ENCODE measurements at regions not wholly inside any gene's neighbourhood (a gene's known extent, or its start where the extent isn't known, plus 50 kb on each side); places are given as distances from the start of the nearest gene placed in this dataset.

- H3K9me2 ChIP-seq (replicated peaks; ENCODE audit: insufficient read depth, low read length): no peaks in the 10 kb centered on the region
- TF ChIP-seq EZH2 (optimal IDR thresholded peaks at IDR 0.05; ENCODE audit: low read depth, low read length): no peak
- no peak for TF ChIP-seq CTCF (IDR thresholded peaks at IDR 0.05; ENCODE audit: low read length)
- no peak for TF ChIP-seq EZH2phosphoT487 (IDR thresholded peaks at IDR 0.05; ENCODE audit: low read length)
- H3K27me3 ChIP-seq (replicated peaks; ENCODE audit: insufficient read depth, low read length): no peaks in the 10 kb centered on the region
- no peak overlapping the region for H3K27ac ChIP-seq (ENCODE audit: low read length)
- no peak overlapping the region for H2AFZ ChIP-seq (ENCODE audit: low read length)
- no peak for DNase-seq
- no peaks in the 10 kb centered on the region for H3K4me1 ChIP-seq (ENCODE audit: low read length)
- H3K79me2 ChIP-seq (ENCODE audit: low read length): no peaks in the 10 kb centered on the region
- no peak overlapping the region for H3K9ac ChIP-seq (ENCODE audit: low read length)
- H3K36me3 ChIP-seq (replicated peaks; ENCODE audit: insufficient read depth, low read length): no peaks in the 10 kb centered on the region
- H3K4me2 ChIP-seq (ENCODE audit: low read depth, low read length): no peak overlapping the region
- H3K4me3 ChIP-seq (ENCODE audit: low read length): no peak overlapping the region
- no peaks in the 10 kb centered on the region for H3F3A ChIP-seq (ENCODE audit: insufficient read depth, low read length)
- no peaks in the 10 kb centered on the region for H3K9me3 ChIP-seq (replicated peaks; ENCODE audit: insufficient read depth, low read length)
- H4K20me1 ChIP-seq (ENCODE audit: insufficient read depth, low read length): no peaks in the 10 kb centered on the region
These were observed 147.5 kb upstream of the MBNL1 start for GRCh38 chr3:152121270-152121636.

GRCh38 chr3:152122851-152123250 is 145.9 kb upstream of the MBNL1 start:
- H3F3A ChIP-seq (ENCODE audit: insufficient read depth, low read length): no peaks in the 10 kb centered on the region
- TF ChIP-seq EZH2 (optimal IDR thresholded peaks at IDR 0.05; ENCODE audit: low read depth, low read length) (no peak), CTCF (IDR thresholded peaks at IDR 0.05; ENCODE audit: low read length) (no peak), EZH2phosphoT487 (IDR thresholded peaks at IDR 0.05; ENCODE audit: low read length) (no peak)
- H3K27ac ChIP-seq (ENCODE audit: low read length): no peak overlapping the region
- no peaks in the 10 kb centered on the region for H4K20me1 ChIP-seq (ENCODE audit: insufficient read depth, low read length)
- no peak for DNase-seq
- no peaks in the 10 kb centered on the region for H3K9me2 ChIP-seq (replicated peaks; ENCODE audit: insufficient read depth, low read length)
- H3K4me1 ChIP-seq (ENCODE audit: low read length): no peaks in the 10 kb centered on the region
- no peaks in the 10 kb centered on the region for H3K36me3 ChIP-seq (replicated peaks; ENCODE audit: insufficient read depth, low read length)
- no peaks in the 10 kb centered on the region for H3K9me3 ChIP-seq (replicated peaks; ENCODE audit: insufficient read depth, low read length)
- no peak overlapping the region for H3K9ac ChIP-seq (ENCODE audit: low read length)
- H3K27me3 ChIP-seq (replicated peaks; ENCODE audit: insufficient read depth, low read length): no peaks in the 10 kb centered on the region
- H3K4me3 ChIP-seq (ENCODE audit: low read length): no peak overlapping the region
- no peaks in the 10 kb centered on the region for H3K79me2 ChIP-seq (ENCODE audit: low read length)
- H3K4me2 ChIP-seq (ENCODE audit: low read depth, low read length): no peak overlapping the region
- H2AFZ ChIP-seq (ENCODE audit: low read length): no peak overlapping the region

GRCh38 chr3:152123457-152123856 is 145.3 kb upstream of the MBNL1 start:
- H3K4me2 ChIP-seq (ENCODE audit: low read depth, low read length): no peak overlapping the region
- H3K36me3 ChIP-seq (replicated peaks; ENCODE audit: insufficient read depth, low read length): no peaks in the 10 kb centered on the region
- H3F3A ChIP-seq (ENCODE audit: insufficient read depth, low read length): no peaks in the 10 kb centered on the region
- no peak overlapping the region for H2AFZ ChIP-seq (ENCODE audit: low read length)
- H3K79me2 ChIP-seq (ENCODE audit: low read length): no peaks in the 10 kb centered on the region
- no peaks in the 10 kb centered on the region for H3K9me2 ChIP-seq (replicated peaks; ENCODE audit: insufficient read depth, low read length)
- no peaks in the 10 kb centered on the region for H3K9me3 ChIP-seq (replicated peaks; ENCODE audit: insufficient read depth, low read length)
- no peak overlapping the region for H3K9ac ChIP-seq (ENCODE audit: low read length)
- no peaks in the 10 kb centered on the region for H3K27me3 ChIP-seq (replicated peaks; ENCODE audit: insufficient read depth, low read length)
- TF ChIP-seq EZH2phosphoT487 (IDR thresholded peaks at IDR 0.05; ENCODE audit: low read length): no peak
- no peak for TF ChIP-seq CTCF (IDR thresholded peaks at IDR 0.05; ENCODE audit: low read length)
- no peak for TF ChIP-seq EZH2 (optimal IDR thresholded peaks at IDR 0.05; ENCODE audit: low read depth, low read length)
- H3K27ac ChIP-seq (ENCODE audit: low read length): no peak overlapping the region
- DNase-seq: no peak
- no peaks in the 10 kb centered on the region for H3K4me1 ChIP-seq (ENCODE audit: low read length)
- H3K4me3 ChIP-seq (ENCODE audit: low read length): no peak overlapping the region
- no peaks in the 10 kb centered on the region for H4K20me1 ChIP-seq (ENCODE audit: insufficient read depth, low read length)

All from MM.1S (cell line).